Astrocyte (in vitro differentiated cells and primary cell): ENCODE measurements at regions not wholly inside any gene's neighbourhood (a gene's known extent, or its start where the extent isn't known, plus 50 kb on each side); places are given as distances from the start of the nearest gene placed in this dataset.
A peak's percentile ranks its signal among the peaks of the same experiment; 100 is the strongest.

Experiments used
- DNase-seq: peaks from one replicate; pipeline ENCODE4 v3.0.0-alpha.2; 2010; ENCODE audit warnings: low read depth
- FAIRE-seq: peaks from 2 replicates; lab custom pipeline; 2011; peaks lifted over from hg19 to GRCh38; lab: Jason Lieb, UNC
- H2AFZ ChIP-seq: 2 replicates; pipeline ENCODE4 v1.6.0; 2012; ENCODE audit warnings: low read depth, low read length, inconsistent platforms
- H3K27ac ChIP-seq: 2 replicates; pipeline ENCODE4 v1.5.1; 2011; ENCODE audit warnings: low read depth, low read length, inconsistent platforms
- H3K27me3 ChIP-seq: 2 replicates; pipeline ENCODE4 v1.6.0; 2011; ENCODE audit warnings: low read length, inconsistent platforms; ENCODE audit not compliant: insufficient read depth
- H3K36me3 ChIP-seq: 2 replicates; pipeline ENCODE4 v1.5.1; 2011; ENCODE audit warnings: low read length, inconsistent platforms; ENCODE audit not compliant: insufficient read depth
- H3K4me1 ChIP-seq: 2 replicates; pipeline ENCODE4 v1.5.1; 2011; ENCODE audit warnings: low read length, inconsistent platforms; ENCODE audit not compliant: insufficient read depth
- H3K4me2 ChIP-seq: 2 replicates; pipeline ENCODE4 v1.6.0; 2012; ENCODE audit warnings: low read length, inconsistent platforms
- H3K4me3 ChIP-seq: 2 replicates; pipeline ENCODE4 v1.5.1; 2011; ENCODE audit warnings: low read depth, mild to moderate bottlenecking, low read length, inconsistent platforms; ENCODE audit not compliant: insufficient read depth
- H3K79me2 ChIP-seq: 2 replicates; pipeline ENCODE4 v1.6.0; 2012; ENCODE audit warnings: mild to moderate bottlenecking, low read length, inconsistent platforms; ENCODE audit not compliant: insufficient read depth
- H3K9ac ChIP-seq: 2 replicates; pipeline ENCODE4 v1.6.0; 2012; ENCODE audit warnings: mild to moderate bottlenecking, low read length, inconsistent platforms
- H3K9me3 ChIP-seq: 2 replicates; pipeline ENCODE4 v1.5.1; 2012; ENCODE audit warnings: low read depth, mild to moderate bottlenecking, low read length, inconsistent platforms; ENCODE audit not compliant: insufficient read depth
- H4K20me1 ChIP-seq: 2 replicates; pipeline ENCODE4 v1.6.0; 2012; ENCODE audit warnings: low read length, inconsistent platforms; ENCODE audit not compliant: insufficient read depth
- H3K27ac Mint-ChIP-seq: one replicate; pipeline ENCODE4 v1.8.0; 2021; ENCODE audit warnings: mild to moderate bottlenecking, mixed read lengths; ENCODE audit not compliant: unreplicated experiment
- H3K27me3 Mint-ChIP-seq: one replicate; pipeline ENCODE4 v1.8.0; 2021; ENCODE audit warnings: low read depth, mixed read lengths; ENCODE audit not compliant: unreplicated experiment
- H3K36me3 Mint-ChIP-seq: one replicate; pipeline ENCODE4 v1.8.0; 2021; ENCODE audit warnings: low read depth, mixed read lengths; ENCODE audit not compliant: unreplicated experiment
- H3K4me1 Mint-ChIP-seq: one replicate; pipeline ENCODE4 v1.8.0; 2021; ENCODE audit warnings: low read depth, mixed read lengths; ENCODE audit not compliant: unreplicated experiment
- H3K4me3 Mint-ChIP-seq: one replicate; pipeline ENCODE4 v1.8.0; 2021; ENCODE audit warnings: mild to moderate bottlenecking, moderate library complexity, mixed read lengths; ENCODE audit not compliant: unreplicated experiment
- H3K9me3 Mint-ChIP-seq: one replicate; pipeline ENCODE4 v1.8.0; 2021; ENCODE audit warnings: mild to moderate bottlenecking, mixed read lengths; ENCODE audit not compliant: unreplicated experiment
- CTCF ChIP-seq: IDR thresholded peaks from 2 replicates; pipeline ENCODE4 v1.5.1; 2011; ENCODE audit warnings: low read depth, mild to moderate bottlenecking, inconsistent platforms, low read length, moderate library complexity; ENCODE audit not compliant: insufficient read depth
- EZH2 ChIP-seq: IDR thresholded peaks from 2 replicates; pipeline ENCODE4 v1.6.1; 2012; ENCODE audit warnings: mild to moderate bottlenecking, low read length, inconsistent platforms; ENCODE audit not compliant: insufficient read depth

- H3K4me2 ChIP-seq: no peak overlapping the region
- no peaks in the 10 kb centered on the region for H3K9me3 ChIP-seq
- H3K4me1 ChIP-seq: no peaks in the 10 kb centered on the region
- H3K27ac ChIP-seq: no peak overlapping the region
- H3K9ac ChIP-seq: no peak overlapping the region
- H3K79me2 ChIP-seq: no peaks in the 10 kb centered on the region
- Mint-ChIP-seq H3K9me3 (no peaks in the 10 kb centered on the region), H3K4me3 (no peak overlapping the region), H3K27ac (no peak overlapping the region), H3K4me1 (no peaks in the 10 kb centered on the region), H3K27me3 (no peaks in the 10 kb centered on the region), H3K36me3 (no peaks in the 10 kb centered on the region)
- H3K4me3 ChIP-seq: no peak overlapping the region
- H4K20me1 ChIP-seq: no peaks in the 10 kb centered on the region
- H3K36me3 ChIP-seq: no peaks in the 10 kb centered on the region
- TF ChIP-seq EZH2 (no peak), CTCF (no peak)
- no peak overlapping the region for H2AFZ ChIP-seq
- FAIRE-seq (no peak), DNase-seq (no peak)
- H3K27me3 ChIP-seq: no peaks in the 10 kb centered on the region
These were observed 203.2 kb upstream of the TMCO5A start for GRCh38 chr15:37731146-37731746.

- H3K27me3 ChIP-seq: peaks cover 3% of the 10 kb centered on the region
- no peaks in the 10 kb centered on the region for H3K9me3 Mint-ChIP-seq
- H3K4me3 Mint-ChIP-seq: no peak overlapping the region
- FAIRE-seq (no peak), DNase-seq (no peak)
- no peak overlapping the region for H3K4me2 ChIP-seq
- no peak for TF ChIP-seq CTCF
- no peak for TF ChIP-seq EZH2
- no peak overlapping the region for H2AFZ ChIP-seq
- H3K9me3 ChIP-seq: no peaks in the 10 kb centered on the region
- no peaks in the 10 kb centered on the region for H3K4me1 Mint-ChIP-seq
- no peak overlapping the region for H3K4me3 ChIP-seq
- no peak overlapping the region for H3K9ac ChIP-seq
- H3K79me2 ChIP-seq: no peaks in the 10 kb centered on the region
- no peak overlapping the region for H3K27ac ChIP-seq
- H3K4me1 ChIP-seq: no peaks in the 10 kb centered on the region
- no peak overlapping the region for H3K27ac Mint-ChIP-seq
- no peaks in the 10 kb centered on the region for H3K36me3 ChIP-seq
- no peaks in the 10 kb centered on the region for H4K20me1 ChIP-seq
- H3K27me3 Mint-ChIP-seq: no peaks in the 10 kb centered on the region
- no peaks in the 10 kb centered on the region for H3K36me3 Mint-ChIP-seq
These were observed 200.8 kb upstream of the TMCO5A start for GRCh38 chr15:37733628-37734027.

- Mint-ChIP-seq H3K27me3 (no peaks in the 10 kb centered on the region), H3K27ac (no peak overlapping the region), H3K9me3 (no peaks in the 10 kb centered on the region), H3K4me1 (no peaks in the 10 kb centered on the region), H3K36me3 (no peaks in the 10 kb centered on the region), H3K4me3 (no peak overlapping the region)
- no peaks in the 10 kb centered on the region for H3K36me3 ChIP-seq
- no peaks in the 10 kb centered on the region for H4K20me1 ChIP-seq
- no peak for DNase-seq
- H3K4me1 ChIP-seq: no peaks in the 10 kb centered on the region
- no peaks in the 10 kb centered on the region for H3K79me2 ChIP-seq
- no peak for TF ChIP-seq CTCF
- no peak for TF ChIP-seq EZH2
- H3K27ac ChIP-seq: no peak overlapping the region
- no peaks in the 10 kb centered on the region for H3K9me3 ChIP-seq
- H3K4me2 ChIP-seq: peak overlapping the region; percentile 25
- no peak overlapping the region for H2AFZ ChIP-seq
- H3K9ac ChIP-seq: no peak overlapping the region
- no peak for FAIRE-seq
- peaks cover 3% of the 10 kb centered on the region for H3K27me3 ChIP-seq
- no peak overlapping the region for H3K4me3 ChIP-seq
These were observed 193.8 kb upstream of the TMCO5A start for GRCh38 chr15:37740623-37741141.
